K562 (cell line): ENCODE measurements at regions not wholly inside any gene's neighbourhood (a gene's known extent, or its start where the extent isn't known, plus 50 kb on each side); places are given as distances from the start of the nearest gene placed in this dataset.

Experiments
- ATAC-seq: fragments of 200-7000 bp; cut with Tn5 transposase; 3 replicates; pipeline ENCODE4 v1.9.1; 2020; ENCODE audit warnings: moderate library complexity
- BruUV-seq: library from RNA; stranded (reverse); fragments of 400-500 nt; replicated peaks from 2 replicates; lab custom pipeline; 2021; lab: Mats Ljungman, UMichigan
- CTCF ChIA-PET: fragments of 300-600 bp; formaldehyde crosslinking; extraction: SDS; loops from one replicate; lab custom pipeline; 2021; ENCODE audit warnings: low intra/inter-chr PET ratio; lab: Yijun Ruan, JAX
- POLR2A ChIA-PET: fragments of 300-600, 350-650 bp; sonication (Branson Sonifier 250); formaldehyde crosslinking; extraction: SDS; loops from one replicate; lab custom pipeline; 2021; ENCODE audit warnings: antibody characterized with exemption, inconsistent platforms; lab: Yijun Ruan, JAX
- DNase-seq, 4 experiments: peaks; one replicate each; pipeline versions ENCODE4 v3.0.0 to v3.0.0-alpha.2; 2011 to 2018; ENCODE audit warnings: low spot score in 3 of 4, mixed read lengths in 3 of 4; ENCODE audit errors: extremely low read depth in 1 of 4
- FAIRE-seq: peaks from 2 replicates; lab custom pipeline; 2011; peaks lifted over from hg19 to GRCh38; lab: Jason Lieb, UNC
- H2AFZ ChIP-seq: 2 replicates; pipeline ENCODE4 v1.6.0; 2011; ENCODE audit warnings: low read depth, low read length, control low read depth, inconsistent platforms
- H3K27ac ChIP-seq: fragments of 200-600 bp; 3 replicates; pipeline ENCODE4 v1.8.0; 2011; ENCODE audit warnings: low read depth, mild to moderate bottlenecking, control low read depth, inconsistent platforms, low read length, moderate library complexity, mixed read lengths; ENCODE audit errors: extremely low read depth
- H3K27me3 ChIP-seq, 2 experiments: fragments of 300-600 bp in 1 of 2; 2 replicates in 1 of 2; 3 replicates in 1 of 2; pipeline versions ENCODE4 v1.6.0 to v1.8.0; 2011; ENCODE audit warnings: inconsistent platforms in 2 of 2, low read length in 2 of 2, mild to moderate bottlenecking in 1 of 2, mixed read lengths in 1 of 2, moderate library complexity in 1 of 2; ENCODE audit not compliant: control insufficient read depth in 2 of 2, insufficient read depth in 2 of 2
- H3K36me3 ChIP-seq: fragments of 300-600 bp; 3 replicates; pipeline ENCODE4 v1.8.0; 2011; ENCODE audit warnings: mild to moderate bottlenecking, low read length, inconsistent platforms; ENCODE audit not compliant: control insufficient read depth, insufficient read depth
- H3K4me1 ChIP-seq, 2 experiments: fragments of 200-600 bp in 1 of 2; replicated peaks in 1 of 2; 2 replicates in 1 of 2; 3 replicates in 1 of 2; pipeline versions ENCODE4 v1.5.1 to v1.8.0; 2011; ENCODE audit warnings: inconsistent platforms in 2 of 2, low read length in 2 of 2, mild to moderate bottlenecking in 1 of 2, mixed read lengths in 1 of 2, moderate library complexity in 1 of 2; ENCODE audit not compliant: control insufficient read depth in 2 of 2, insufficient read depth in 2 of 2
- H3K4me2 ChIP-seq: 2 replicates; pipeline ENCODE4 v1.6.1; 2011; ENCODE audit warnings: low read length, control low read depth, inconsistent platforms, mixed read lengths; ENCODE audit not compliant: insufficient read depth
- H3K4me3 ChIP-seq: fragments of 200-600 bp; sonication (generic), shearing (Covaris generic); 2 replicates; pipeline ENCODE4 v1.5.1; 2016; ENCODE audit warnings: control low read depth, inconsistent platforms
- H3K79me2 ChIP-seq: fragments of 200-600 bp; 3 replicates; pipeline ENCODE4 v1.8.0; 2011; ENCODE audit warnings: low read length, inconsistent platforms; ENCODE audit not compliant: control insufficient read depth, insufficient read depth
- H3K9ac ChIP-seq, 2 experiments: 2 replicates each; pipeline versions ENCODE4 v1.6.0 to v1.6.1; 2011; ENCODE audit warnings: low read depth in 2 of 2, low read length in 2 of 2, control low read depth in 1 of 2, inconsistent platforms in 1 of 2, mild to moderate bottlenecking in 1 of 2, mixed read lengths in 1 of 2; ENCODE audit not compliant: insufficient read depth in 1 of 2
- H3K9me1 ChIP-seq: one replicate; pipeline ENCODE4 v1.6.0; 2011; ENCODE audit warnings: inconsistent platforms, mild to moderate bottlenecking, low read length, moderate library complexity; ENCODE audit not compliant: control insufficient read depth, insufficient read depth
- H3K9me3 ChIP-seq: replicated peaks from 2 replicates; pipeline ENCODE4 v1.5.1; 2011; ENCODE audit warnings: low read depth, low read length, inconsistent platforms; ENCODE audit not compliant: control insufficient read depth, insufficient read depth
- H4K20me1 ChIP-seq: replicated peaks from 2 replicates; pipeline ENCODE4 v1.6.1; 2011; ENCODE audit warnings: low read length, inconsistent platforms, mixed read lengths; ENCODE audit not compliant: control insufficient read depth, insufficient read depth
- BRD4 ChIP-seq: fragments of 200-600 bp; sonication (generic); IDR thresholded peaks from 2 replicates; pipeline ENCODE4 v1.6.1; 2017; ENCODE audit warnings: inconsistent platforms
- DPF2 ChIP-seq: fragments of 450-650 bp; IDR thresholded peaks from 2 replicates; pipeline ENCODE4 v1.6.1; 2016
- FOXJ2 ChIP-seq: fragments of 200-800 bp; sonication (Bioruptor generic); IDR thresholded peaks from 2 replicates; pipeline ENCODE4 v1.6.1; 2016; ENCODE audit warnings: missing genetic modification characterization, missing compliant biosample characterization
- GTF2E2 ChIP-seq: fragments of 200-800 bp; sonication (Bioruptor generic); IDR thresholded peaks from 2 replicates; pipeline ENCODE4 v1.6.1; 2016; ENCODE audit warnings: missing genetic modification characterization, missing compliant biosample characterization
- HIVEP1 ChIP-seq: fragments of 250-450 bp; sonication (Bioruptor Pico); IDR thresholded peaks from 2 replicates; pipeline ENCODE4 v1.4.0; 2020; ENCODE audit warnings: mild to moderate bottlenecking
- HNRNPUL1 ChIP-seq: fragments of 200-400 bp; formaldehyde crosslinking; IDR thresholded peaks from 2 replicates; pipeline ENCODE4 v1.6.1; 2017; ENCODE audit warnings: low read length
- LARP7 ChIP-seq: fragments of 450-650 bp; IDR thresholded peaks from 2 replicates; pipeline ENCODE4 v1.6.1; 2016
- SMAD1 ChIP-seq: fragments of 150-350 bp; IDR thresholded peaks from 2 replicates; pipeline ENCODE4 v1.6.1; 2014; ENCODE audit warnings: low read length, low read depth; ENCODE audit not compliant: partially characterized antibody
- TAF7 ChIP-seq: fragments of 450-650 bp; IDR thresholded peaks from 2 replicates; pipeline ENCODE4 v1.6.1; 2016; ENCODE audit warnings: missing genetic modification characterization, missing compliant biosample characterization
- TCF3 ChIP-seq: sonication (generic); formaldehyde crosslinking; IDR thresholded peaks from 2 replicates; pipeline ENCODE4 v1.4.0; 2020; ENCODE audit warnings: mild to moderate bottlenecking, missing genetic modification reagents
- ZNF3 ChIP-seq: fragments of 250-450 bp; sonication (Bioruptor Pico); IDR thresholded peaks from 2 replicates; pipeline ENCODE4 v1.5.0; 2021; ENCODE audit warnings: mild to moderate bottlenecking, moderate library complexity
- ZNF75A ChIP-seq: fragments of 450-650 bp; formaldehyde crosslinking; IDR thresholded peaks from 2 replicates; pipeline ENCODE4 v1.4.0; 2020; ENCODE audit warnings: mild to moderate bottlenecking
- ZSCAN32 ChIP-seq: fragments of 450-650 bp; formaldehyde crosslinking; IDR thresholded peaks from 2 replicates; pipeline ENCODE4 v1.4.0; 2020; ENCODE audit warnings: mild to moderate bottlenecking, moderate library complexity
- WGBS: fragments of 100-300 bp; shearing (Covaris generic); methylation state at CpG from one replicate; pipeline ENCODE4 v1.1.6; 2016; ENCODE audit warnings: low coverage, mixed read lengths; ENCODE audit not compliant: insufficient coverage; ENCODE audit errors: missing lambda C conversion rate; 5-methylcytosine and 5-hydroxymethylcytosine counted together
- in situ Hi-C: fragments of 300-500 bp; cut with MboI; formaldehyde crosslinking; loops from 4 replicates; pipeline ENCODE4 v1.15.0; 2018; ENCODE audit warnings: inconsistent platforms, mixed read lengths
- intact Hi-C: fragments of 100-400 bp; cut with micrococcal nuclease; formaldehyde crosslinking; loops from 2 replicates; pipeline ENCODE4 v1.14.2; 2022
- TF ChIP-seq, protein P1 (sequence below): fragments of 250-450 bp; sonication (Bioruptor Pico); IDR thresholded peaks from 2 replicates; pipeline ENCODE4 v1.8.0; 2021; ENCODE audit warnings: borderline replicate concordance, mild to moderate bottlenecking, moderate library complexity; ENCODE audit not compliant: poor library complexity, severe bottlenecking
- TF ChIP-seq, protein P2 (sequence below): fragments of 450-650 bp; IDR thresholded peaks from 2 replicates; pipeline ENCODE4 v1.6.1; 2016; ENCODE audit warnings: mild to moderate bottlenecking, moderate library complexity

DNA sequence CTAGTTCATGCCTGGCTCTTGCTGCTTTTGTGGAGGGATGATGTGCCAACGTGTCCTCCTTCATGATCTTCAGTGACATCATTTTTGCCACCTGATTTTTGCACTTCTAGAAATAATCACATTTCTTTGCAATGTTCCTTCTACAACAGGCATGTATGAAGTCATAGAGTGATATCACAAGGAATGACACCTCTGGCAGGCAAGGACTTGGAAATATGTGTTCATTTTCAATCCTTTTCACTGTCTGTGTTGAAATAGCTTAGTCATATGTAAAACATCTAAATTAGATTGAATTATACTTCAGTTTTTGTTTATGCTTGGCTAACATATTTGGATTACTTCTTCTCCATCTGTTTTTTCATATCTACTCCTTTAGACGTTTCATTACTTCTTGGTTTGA lies 221.2 kb upstream of the STK26 start:
- Histone ChIP-seq H3K4me2 (no peak overlapping the region), H3K27ac (no peak overlapping the region), H3K79me2 (no peaks in the 10 kb centered on the region), H3K36me3 (peaks cover 18% of the 10 kb centered on the region; the same call in 1 of the 3 replicates), H4K20me1 (no peaks in the 10 kb centered on the region), H3K27me3 (no peaks in the 10 kb centered on the region), H3K4me1 (no peaks in the 10 kb centered on the region), H3K9ac (no peak overlapping the region), H3K9me1 (no peaks in the 10 kb centered on the region), H2AFZ (no peak overlapping the region), H3K4me3 (no peak overlapping the region), H3K9me3 (no peaks in the 10 kb centered on the region)
- 84% methylated on average over 2 of the region's 2 CpGs for WGBS
- in situ Hi-C loops: no loop called here
- intact Hi-C loops: no loop called here
- BruUV-seq: no TSS peak
- FAIRE-seq (no peak), DNase-seq (no peak), ATAC-seq (no peak)
- ChIA-PET CTCF (no interaction called here), POLR2A (no interaction called here)
- TF ChIP-seq DPF2: no peak
- TF ChIP-seq ZNF3 (CRISPR knock-in tag): no peak
- no peak for TF ChIP-seq HIVEP1 (CRISPR knock-in tag)
- TF ChIP-seq LARP7: no peak
- no peak for TF ChIP-seq FOXJ2
- TF ChIP-seq HNRNPUL1: no peak
- TF ChIP-seq SMAD1: no peak
- TF ChIP-seq BRD4: no peak
- TF ChIP-seq GTF2E2: no peak
- TF ChIP-seq ZNF75A (CRISPR knock-in tag): no peak
- TF ChIP-seq, protein P1, sequence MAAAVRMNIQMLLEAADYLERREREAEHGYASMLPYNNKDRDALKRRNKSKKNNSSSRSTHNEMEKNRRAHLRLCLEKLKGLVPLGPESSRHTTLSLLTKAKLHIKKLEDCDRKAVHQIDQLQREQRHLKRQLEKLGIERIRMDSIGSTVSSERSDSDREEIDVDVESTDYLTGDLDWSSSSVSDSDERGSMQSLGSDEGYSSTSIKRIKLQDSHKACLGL (CRISPR knock-in tag): no peak
- TF ChIP-seq, protein P2, sequence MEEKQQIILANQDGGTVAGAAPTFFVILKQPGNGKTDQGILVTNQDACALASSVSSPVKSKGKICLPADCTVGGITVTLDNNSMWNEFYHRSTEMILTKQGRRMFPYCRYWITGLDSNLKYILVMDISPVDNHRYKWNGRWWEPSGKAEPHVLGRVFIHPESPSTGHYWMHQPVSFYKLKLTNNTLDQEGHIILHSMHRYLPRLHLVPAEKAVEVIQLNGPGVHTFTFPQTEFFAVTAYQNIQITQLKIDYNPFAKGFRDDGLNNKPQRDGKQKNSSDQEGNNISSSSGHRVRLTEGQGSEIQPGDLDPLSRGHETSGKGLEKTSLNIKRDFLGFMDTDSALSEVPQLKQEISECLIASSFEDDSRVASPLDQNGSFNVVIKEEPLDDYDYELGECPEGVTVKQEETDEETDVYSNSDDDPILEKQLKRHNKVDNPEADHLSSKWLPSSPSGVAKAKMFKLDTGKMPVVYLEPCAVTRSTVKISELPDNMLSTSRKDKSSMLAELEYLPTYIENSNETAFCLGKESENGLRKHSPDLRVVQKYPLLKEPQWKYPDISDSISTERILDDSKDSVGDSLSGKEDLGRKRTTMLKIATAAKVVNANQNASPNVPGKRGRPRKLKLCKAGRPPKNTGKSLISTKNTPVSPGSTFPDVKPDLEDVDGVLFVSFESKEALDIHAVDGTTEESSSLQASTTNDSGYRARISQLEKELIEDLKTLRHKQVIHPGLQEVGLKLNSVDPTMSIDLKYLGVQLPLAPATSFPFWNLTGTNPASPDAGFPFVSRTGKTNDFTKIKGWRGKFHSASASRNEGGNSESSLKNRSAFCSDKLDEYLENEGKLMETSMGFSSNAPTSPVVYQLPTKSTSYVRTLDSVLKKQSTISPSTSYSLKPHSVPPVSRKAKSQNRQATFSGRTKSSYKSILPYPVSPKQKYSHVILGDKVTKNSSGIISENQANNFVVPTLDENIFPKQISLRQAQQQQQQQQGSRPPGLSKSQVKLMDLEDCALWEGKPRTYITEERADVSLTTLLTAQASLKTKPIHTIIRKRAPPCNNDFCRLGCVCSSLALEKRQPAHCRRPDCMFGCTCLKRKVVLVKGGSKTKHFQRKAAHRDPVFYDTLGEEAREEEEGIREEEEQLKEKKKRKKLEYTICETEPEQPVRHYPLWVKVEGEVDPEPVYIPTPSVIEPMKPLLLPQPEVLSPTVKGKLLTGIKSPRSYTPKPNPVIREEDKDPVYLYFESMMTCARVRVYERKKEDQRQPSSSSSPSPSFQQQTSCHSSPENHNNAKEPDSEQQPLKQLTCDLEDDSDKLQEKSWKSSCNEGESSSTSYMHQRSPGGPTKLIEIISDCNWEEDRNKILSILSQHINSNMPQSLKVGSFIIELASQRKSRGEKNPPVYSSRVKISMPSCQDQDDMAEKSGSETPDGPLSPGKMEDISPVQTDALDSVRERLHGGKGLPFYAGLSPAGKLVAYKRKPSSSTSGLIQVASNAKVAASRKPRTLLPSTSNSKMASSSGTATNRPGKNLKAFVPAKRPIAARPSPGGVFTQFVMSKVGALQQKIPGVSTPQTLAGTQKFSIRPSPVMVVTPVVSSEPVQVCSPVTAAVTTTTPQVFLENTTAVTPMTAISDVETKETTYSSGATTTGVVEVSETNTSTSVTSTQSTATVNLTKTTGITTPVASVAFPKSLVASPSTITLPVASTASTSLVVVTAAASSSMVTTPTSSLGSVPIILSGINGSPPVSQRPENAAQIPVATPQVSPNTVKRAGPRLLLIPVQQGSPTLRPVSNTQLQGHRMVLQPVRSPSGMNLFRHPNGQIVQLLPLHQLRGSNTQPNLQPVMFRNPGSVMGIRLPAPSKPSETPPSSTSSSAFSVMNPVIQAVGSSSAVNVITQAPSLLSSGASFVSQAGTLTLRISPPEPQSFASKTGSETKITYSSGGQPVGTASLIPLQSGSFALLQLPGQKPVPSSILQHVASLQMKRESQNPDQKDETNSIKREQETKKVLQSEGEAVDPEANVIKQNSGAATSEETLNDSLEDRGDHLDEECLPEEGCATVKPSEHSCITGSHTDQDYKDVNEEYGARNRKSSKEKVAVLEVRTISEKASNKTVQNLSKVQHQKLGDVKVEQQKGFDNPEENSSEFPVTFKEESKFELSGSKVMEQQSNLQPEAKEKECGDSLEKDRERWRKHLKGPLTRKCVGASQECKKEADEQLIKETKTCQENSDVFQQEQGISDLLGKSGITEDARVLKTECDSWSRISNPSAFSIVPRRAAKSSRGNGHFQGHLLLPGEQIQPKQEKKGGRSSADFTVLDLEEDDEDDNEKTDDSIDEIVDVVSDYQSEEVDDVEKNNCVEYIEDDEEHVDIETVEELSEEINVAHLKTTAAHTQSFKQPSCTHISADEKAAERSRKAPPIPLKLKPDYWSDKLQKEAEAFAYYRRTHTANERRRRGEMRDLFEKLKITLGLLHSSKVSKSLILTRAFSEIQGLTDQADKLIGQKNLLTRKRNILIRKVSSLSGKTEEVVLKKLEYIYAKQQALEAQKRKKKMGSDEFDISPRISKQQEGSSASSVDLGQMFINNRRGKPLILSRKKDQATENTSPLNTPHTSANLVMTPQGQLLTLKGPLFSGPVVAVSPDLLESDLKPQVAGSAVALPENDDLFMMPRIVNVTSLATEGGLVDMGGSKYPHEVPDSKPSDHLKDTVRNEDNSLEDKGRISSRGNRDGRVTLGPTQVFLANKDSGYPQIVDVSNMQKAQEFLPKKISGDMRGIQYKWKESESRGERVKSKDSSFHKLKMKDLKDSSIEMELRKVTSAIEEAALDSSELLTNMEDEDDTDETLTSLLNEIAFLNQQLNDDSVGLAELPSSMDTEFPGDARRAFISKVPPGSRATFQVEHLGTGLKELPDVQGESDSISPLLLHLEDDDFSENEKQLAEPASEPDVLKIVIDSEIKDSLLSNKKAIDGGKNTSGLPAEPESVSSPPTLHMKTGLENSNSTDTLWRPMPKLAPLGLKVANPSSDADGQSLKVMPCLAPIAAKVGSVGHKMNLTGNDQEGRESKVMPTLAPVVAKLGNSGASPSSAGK: no peak
- TF ChIP-seq ZSCAN32: no peak
- TF ChIP-seq TCF3 (CRISPR knock-in tag): no peak
- TF ChIP-seq TAF7 (tag): no peak
